ENCODE measurements at regions not wholly inside any gene's neighbourhood (a gene's known extent, or its start where the extent isn't known, plus 50 kb on each side); places are given as distances from the start of the nearest gene placed in this dataset.

GRCh38 chr9:85263288-85263687 is 478.5 kb downstream of the AGTPBP1 start:
- DNase-seq (ENCODE audit: extremely low spot score, unreplicated experiment), result no peak
- Mint-ChIP-seq H3K27me3 (ENCODE audit: unreplicated experiment) (peaks cover 14% of the 10 kb centered on the region), H3K27ac (ENCODE audit: unreplicated experiment) (no peak overlapping the region), H3K9me3 (ENCODE audit: unreplicated experiment) (no peaks in the 10 kb centered on the region), H3K4me1 (ENCODE audit: unreplicated experiment) (peaks cover 6% of the 10 kb centered on the region), H3K4me3 (ENCODE audit: unreplicated experiment) (no peak overlapping the region), H3K36me3 (ENCODE audit: unreplicated experiment) (no peaks in the 10 kb centered on the region)
- TF ChIP-seq CTCF (IDR thresholded peaks at IDR 0.05), result no peak

- no peak for TF ChIP-seq CTCF (IDR thresholded peaks at IDR 0.05)
Observed at GRCh38 chr9:85262333-85262732, 479.4 kb downstream of the AGTPBP1 start.

GRCh38 chr9:85260275-85260845 is 481.4 kb downstream of the AGTPBP1 start:
- DNase-seq (ENCODE audit: extremely low spot score, unreplicated experiment), result no peak
- TF ChIP-seq CTCF (IDR thresholded peaks at IDR 0.05), result no peak
- H3K27ac Mint-ChIP-seq (ENCODE audit: unreplicated experiment), result no peak overlapping the region
- no peak overlapping the region for H3K4me3 Mint-ChIP-seq (ENCODE audit: unreplicated experiment)
- H3K27me3 Mint-ChIP-seq (ENCODE audit: unreplicated experiment), result peaks cover 9% of the 10 kb centered on the region
- H3K9me3 Mint-ChIP-seq (ENCODE audit: unreplicated experiment), result peaks cover under 1% of the 10 kb centered on the region
- peaks cover 6% of the 10 kb centered on the region for H3K4me1 Mint-ChIP-seq (ENCODE audit: unreplicated experiment)
- no peaks in the 10 kb centered on the region for H3K36me3 Mint-ChIP-seq (ENCODE audit: unreplicated experiment)

More at GRCh38 chr9:85262333-85262732, 479.4 kb downstream of the AGTPBP1 start:
- DNase-seq (ENCODE audit: extremely low spot score, unreplicated experiment), result no peak
- H3K4me1 Mint-ChIP-seq (ENCODE audit: unreplicated experiment), result peaks cover 6% of the 10 kb centered on the region
- H3K4me3 Mint-ChIP-seq (ENCODE audit: unreplicated experiment), result no peak overlapping the region
- H3K9me3 Mint-ChIP-seq (ENCODE audit: unreplicated experiment), result no peaks in the 10 kb centered on the region
- no peak overlapping the region for H3K27ac Mint-ChIP-seq (ENCODE audit: unreplicated experiment)
- no peaks in the 10 kb centered on the region for H3K36me3 Mint-ChIP-seq (ENCODE audit: unreplicated experiment)
- peaks cover 13% of the 10 kb centered on the region for H3K27me3 Mint-ChIP-seq (ENCODE audit: unreplicated experiment)

GRCh38 chr9:85258823-85259370 is 482.9 kb downstream of the AGTPBP1 start:
- H3K4me1 Mint-ChIP-seq (ENCODE audit: unreplicated experiment), result peaks cover 6% of the 10 kb centered on the region
- peak; percentile 88 for TF ChIP-seq CTCF (IDR thresholded peaks at IDR 0.05)
- no peak for DNase-seq (ENCODE audit: extremely low spot score, unreplicated experiment)
- no peaks in the 10 kb centered on the region for H3K36me3 Mint-ChIP-seq (ENCODE audit: unreplicated experiment)
- H3K27ac Mint-ChIP-seq (ENCODE audit: unreplicated experiment), result no peak overlapping the region
- H3K27me3 Mint-ChIP-seq (ENCODE audit: unreplicated experiment), result peaks cover 9% of the 10 kb centered on the region
- H3K9me3 Mint-ChIP-seq (ENCODE audit: unreplicated experiment), result peaks cover 7% of the 10 kb centered on the region
- no peak overlapping the region for H3K4me3 Mint-ChIP-seq (ENCODE audit: unreplicated experiment)

- TF ChIP-seq CTCF (IDR thresholded peaks at IDR 0.05), result no peak
Observed at GRCh38 chr9:85258236-85258635, 483.5 kb downstream of the AGTPBP1 start.

More at GRCh38 chr9:85258236-85258635, 483.5 kb downstream of the AGTPBP1 start:
- Mint-ChIP-seq H3K4me1 (ENCODE audit: unreplicated experiment) (peaks cover 6% of the 10 kb centered on the region), H3K4me3 (ENCODE audit: unreplicated experiment) (no peak overlapping the region), H3K27me3 (ENCODE audit: unreplicated experiment) (peaks cover 7% of the 10 kb centered on the region), H3K36me3 (ENCODE audit: unreplicated experiment) (no peaks in the 10 kb centered on the region), H3K9me3 (ENCODE audit: unreplicated experiment) (peaks cover 7% of the 10 kb centered on the region), H3K27ac (ENCODE audit: unreplicated experiment) (no peak overlapping the region)
- DNase-seq (ENCODE audit: extremely low spot score, unreplicated experiment), result no peak

Measured in osteocyte (in vitro differentiated cells).